HepG2 (cell line): ENCODE measurements at regions not wholly inside any gene's neighbourhood (a gene's known extent, or its start where the extent isn't known, plus 50 kb on each side); places are given as distances from the start of the nearest gene placed in this dataset.
A peak's percentile ranks its signal among the peaks of the same experiment; 100 is the strongest.

Source experiments
- ATAC-seq: fragments of 200-7000 bp; cut with Tn5 transposase; 3 replicates; pipeline ENCODE4 v1.9.1; 2020; ENCODE audit warnings: mild to moderate bottlenecking, moderate library complexity
- BruUV-seq: library from RNA; stranded (reverse); fragments of 400-500 nt; replicated peaks from 2 replicates; lab custom pipeline; 2021; lab: Mats Ljungman, UMichigan
- CTCF ChIA-PET: fragments of 300-600 bp; formaldehyde crosslinking; extraction: SDS; loops from one replicate; lab custom pipeline; 2021; ENCODE audit warnings: low total read pairs, inconsistent platforms, low intra/inter-chr PET ratio; lab: Yijun Ruan, JAX
- POLR2A ChIA-PET: fragments of 350-600 bp; sonication (Branson Sonifier 250); formaldehyde crosslinking; loops from one replicate; lab custom pipeline; 2020; ENCODE audit warnings: antibody characterized with exemption, inconsistent platforms; lab: Yijun Ruan, JAX
- DNase-seq: peaks from one replicate; pipeline ENCODE4 v3.0.0-alpha.2; 2015; ENCODE audit warnings: low spot score
- FAIRE-seq: peaks from 3 replicates; lab custom pipeline; 2011; peaks lifted over from hg19 to GRCh38; lab: Jason Lieb, UNC
- H2AFZ ChIP-seq: one replicate; pipeline ENCODE4 v1.6.1; 2011; ENCODE audit warnings: low read length, inconsistent platforms
- H3K27ac ChIP-seq: fragments of 300-600 bp; 3 replicates; pipeline ENCODE4 v1.8.0; 2011; ENCODE audit warnings: mixed run types, mild to moderate bottlenecking, mixed read lengths, low read length, inconsistent platforms; ENCODE audit not compliant: insufficient read depth; ENCODE audit errors: extremely low read length
- H3K27me3 ChIP-seq, 2 experiments: fragments of 200-600 bp in 1 of 2; 2 replicates in 1 of 2; 3 replicates in 1 of 2; pipeline versions ENCODE4 v1.6.0 to v1.8.0; 2011; ENCODE audit warnings: low read length in 2 of 2, mild to moderate bottlenecking in 2 of 2, moderate library complexity in 2 of 2, inconsistent platforms in 1 of 2; ENCODE audit not compliant: insufficient read depth in 2 of 2, control insufficient read depth in 1 of 2
- H3K36me3 ChIP-seq, 2 experiments: fragments of 200-600 bp in 1 of 2; replicated peaks in 1 of 2; 2 replicates in 1 of 2; 3 replicates in 1 of 2; pipeline versions ENCODE4 v1.5.1 to v1.8.0; 2011; ENCODE audit warnings: low read length in 2 of 2, inconsistent platforms in 1 of 2; ENCODE audit not compliant: insufficient read depth in 2 of 2, control insufficient read depth in 1 of 2
- H3K4me1 ChIP-seq: 2 replicates; pipeline ENCODE4 v1.5.1; 2012; ENCODE audit warnings: low read length, inconsistent platforms; ENCODE audit not compliant: insufficient read depth
- H3K4me2 ChIP-seq: 2 replicates; pipeline ENCODE4 v1.6.0; 2011; ENCODE audit warnings: low read depth, low read length, inconsistent platforms
- H3K4me3 ChIP-seq, 3 experiments: fragments of 200-600 bp in 1 of 3; sonication (generic), shearing (Covaris generic) in 1 of 3; replicated peaks in 1 of 3; 2 replicates each; pipeline ENCODE4 v1.5.1; 2011 to 2016; ENCODE audit warnings: low read length in 3 of 3, inconsistent platforms in 2 of 3, low read depth in 2 of 3, mild to moderate bottlenecking in 2 of 3, control low read depth in 1 of 3, mixed read lengths in 1 of 3; ENCODE audit not compliant: insufficient read depth in 1 of 3
- H3K79me2 ChIP-seq: one replicate; pipeline ENCODE4 v1.6.1; 2011; ENCODE audit warnings: low read length, inconsistent platforms; ENCODE audit not compliant: insufficient read depth
- H3K9ac ChIP-seq: 2 replicates; pipeline ENCODE4 v1.6.0; 2011; ENCODE audit warnings: mild to moderate bottlenecking, low read depth, low read length, inconsistent platforms; ENCODE audit not compliant: insufficient read depth
- H3K9me3 ChIP-seq: 2 replicates; pipeline ENCODE4 v1.5.1; 2012; ENCODE audit warnings: mild to moderate bottlenecking, low read length
- H4K20me1 ChIP-seq: 2 replicates; pipeline ENCODE4 v1.6.0; 2011; ENCODE audit warnings: inconsistent platforms, mild to moderate bottlenecking, low read length, moderate library complexity; ENCODE audit not compliant: insufficient read depth
- ADNP ChIP-seq: sonication (generic); formaldehyde crosslinking; IDR thresholded peaks from 2 replicates; pipeline ENCODE4 v1.4.0; 2020; ENCODE audit warnings: missing genetic modification reagents
- HNRNPK ChIP-seq: fragments of 200-400 bp; formaldehyde crosslinking; IDR thresholded peaks from 2 replicates; pipeline ENCODE4 v1.6.1; 2018; ENCODE audit warnings: low read length, low read depth, moderate library complexity, mild to moderate bottlenecking; ENCODE audit not compliant: poor library complexity, severe bottlenecking
- HOXA3 ChIP-seq: sonication (generic); formaldehyde crosslinking; IDR thresholded peaks from 2 replicates; pipeline ENCODE4 v1.5.0; 2020; ENCODE audit warnings: missing genetic modification reagents
- KDM4B ChIP-seq: sonication (generic); formaldehyde crosslinking; IDR thresholded peaks from 2 replicates; pipeline ENCODE4 v1.4.0; 2020; ENCODE audit warnings: missing genetic modification reagents
- MED1 ChIP-seq: sonication (generic); formaldehyde crosslinking; IDR thresholded peaks from 2 replicates; pipeline ENCODE4 v1.4.0; 2020; ENCODE audit warnings: missing genetic modification reagents
- SALL1 ChIP-seq: sonication (generic); formaldehyde crosslinking; IDR thresholded peaks from 2 replicates; pipeline ENCODE4 v1.8.0; 2022; ENCODE audit warnings: mild to moderate bottlenecking, missing genetic modification reagents
- ZFYVE20 ChIP-seq: sonication (generic); formaldehyde crosslinking; IDR thresholded peaks from 2 replicates; pipeline ENCODE4 v1.8.0; 2023; ENCODE audit warnings: low read depth, mild to moderate bottlenecking, moderate library complexity, missing genetic modification reagents, borderline replicate concordance
- WGBS: methylation state at CpG from one replicate; pipeline ENCODE4 v1.1.6; 2017; ENCODE audit warnings: low lambda C conversion rate; 5-methylcytosine and 5-hydroxymethylcytosine counted together
- in situ Hi-C: cut with HindIII; loops from 2 replicates; pipeline ENCODE4 v1.10.0; 2017; ENCODE audit warnings: low pct_unique_long_range_greater_than_20kb; ENCODE audit not compliant: extremely low pct_ligation_motif_present
- intact Hi-C: fragments of 100-400 bp; cut with micrococcal nuclease; formaldehyde crosslinking; loops from one replicate; pipeline ENCODE4 v1.10.0; 2022; ENCODE audit not compliant: unreplicated experiment
- TF ChIP-seq, protein P1 (sequence below): sonication (generic); formaldehyde crosslinking; IDR thresholded peaks from 2 replicates; pipeline ENCODE4 v1.4.0; 2020; ENCODE audit warnings: missing genetic modification reagents
- TF ChIP-seq, protein P2 (sequence below): fragments of 450-650 bp; IDR thresholded peaks from 2 replicates; pipeline ENCODE4 v1.6.1; 2016
- TF ChIP-seq, protein P3 (sequence below): sonication (generic); formaldehyde crosslinking; IDR thresholded peaks from 2 replicates; pipeline ENCODE4 v1.8.0; 2022; ENCODE audit warnings: low read depth, missing genetic modification reagents

DNA sequence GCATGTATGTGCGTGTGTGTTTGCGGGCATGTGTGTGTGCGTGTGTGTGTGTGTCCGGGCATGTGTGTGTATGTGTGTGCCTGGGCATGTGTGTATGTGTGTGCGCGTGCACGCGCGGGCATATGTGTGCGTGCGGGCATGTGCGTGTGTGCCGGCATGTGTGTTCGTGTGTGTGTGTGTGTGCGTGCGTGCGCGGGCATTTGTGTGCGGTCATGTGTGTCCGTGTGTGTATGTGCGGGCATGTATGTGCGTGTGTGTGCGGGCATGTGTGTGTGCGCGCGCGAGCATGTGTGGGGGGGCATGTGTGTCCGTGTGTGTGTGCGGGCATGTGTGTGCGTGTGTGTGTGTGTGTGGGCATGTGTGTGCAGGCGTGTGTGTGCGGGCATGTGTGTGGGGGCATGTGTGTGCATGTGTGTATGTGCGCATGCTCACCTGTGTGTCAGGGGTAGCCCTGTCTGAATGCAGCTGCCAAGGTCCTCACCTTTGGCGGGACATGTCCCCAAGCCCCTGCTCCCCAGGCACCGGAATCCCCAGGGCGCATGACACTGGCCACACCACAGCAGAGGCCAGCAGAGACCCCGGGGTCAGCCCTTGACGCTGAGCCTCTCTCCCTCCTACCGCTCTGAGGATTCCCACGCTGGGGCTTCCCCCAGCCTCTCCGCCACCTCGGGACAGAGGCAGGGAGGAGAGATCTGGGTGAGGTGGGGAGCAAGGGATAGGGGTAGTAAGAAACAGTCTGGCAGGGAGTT is 109.5 kb upstream of the NCOR2 start (continued):
- TF ChIP-seq ADNP (CRISPR knock-in tag) (no peak), SALL1 (CRISPR knock-in tag) (no peak), ZFYVE20 (CRISPR knock-in tag) (no peak), HNRNPK (no peak), HOXA3 (no peak)
- TF ChIP-seq, protein P1, sequence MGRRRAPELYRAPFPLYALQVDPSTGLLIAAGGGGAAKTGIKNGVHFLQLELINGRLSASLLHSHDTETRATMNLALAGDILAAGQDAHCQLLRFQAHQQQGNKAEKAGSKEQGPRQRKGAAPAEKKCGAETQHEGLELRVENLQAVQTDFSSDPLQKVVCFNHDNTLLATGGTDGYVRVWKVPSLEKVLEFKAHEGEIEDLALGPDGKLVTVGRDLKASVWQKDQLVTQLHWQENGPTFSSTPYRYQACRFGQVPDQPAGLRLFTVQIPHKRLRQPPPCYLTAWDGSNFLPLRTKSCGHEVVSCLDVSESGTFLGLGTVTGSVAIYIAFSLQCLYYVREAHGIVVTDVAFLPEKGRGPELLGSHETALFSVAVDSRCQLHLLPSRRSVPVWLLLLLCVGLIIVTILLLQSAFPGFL, result no peak
- TF ChIP-seq, protein P2, sequence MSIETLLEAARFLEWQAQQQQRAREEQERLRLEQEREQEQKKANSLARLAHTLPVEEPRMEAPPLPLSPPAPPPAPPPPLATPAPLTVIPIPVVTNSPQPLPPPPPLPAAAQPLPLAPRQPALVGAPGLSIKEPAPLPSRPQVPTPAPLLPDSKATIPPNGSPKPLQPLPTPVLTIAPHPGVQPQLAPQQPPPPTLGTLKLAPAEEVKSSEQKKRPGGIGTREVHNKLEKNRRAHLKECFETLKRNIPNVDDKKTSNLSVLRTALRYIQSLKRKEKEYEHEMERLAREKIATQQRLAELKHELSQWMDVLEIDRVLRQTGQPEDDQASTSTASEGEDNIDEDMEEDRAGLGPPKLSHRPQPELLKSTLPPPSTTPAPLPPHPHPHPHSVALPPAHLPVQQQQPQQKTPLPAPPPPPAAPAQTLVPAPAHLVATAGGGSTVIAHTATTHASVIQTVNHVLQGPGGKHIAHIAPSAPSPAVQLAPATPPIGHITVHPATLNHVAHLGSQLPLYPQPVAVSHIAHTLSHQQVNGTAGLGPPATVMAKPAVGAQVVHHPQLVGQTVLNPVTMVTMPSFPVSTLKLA, result peak; percentile 86

DNA sequence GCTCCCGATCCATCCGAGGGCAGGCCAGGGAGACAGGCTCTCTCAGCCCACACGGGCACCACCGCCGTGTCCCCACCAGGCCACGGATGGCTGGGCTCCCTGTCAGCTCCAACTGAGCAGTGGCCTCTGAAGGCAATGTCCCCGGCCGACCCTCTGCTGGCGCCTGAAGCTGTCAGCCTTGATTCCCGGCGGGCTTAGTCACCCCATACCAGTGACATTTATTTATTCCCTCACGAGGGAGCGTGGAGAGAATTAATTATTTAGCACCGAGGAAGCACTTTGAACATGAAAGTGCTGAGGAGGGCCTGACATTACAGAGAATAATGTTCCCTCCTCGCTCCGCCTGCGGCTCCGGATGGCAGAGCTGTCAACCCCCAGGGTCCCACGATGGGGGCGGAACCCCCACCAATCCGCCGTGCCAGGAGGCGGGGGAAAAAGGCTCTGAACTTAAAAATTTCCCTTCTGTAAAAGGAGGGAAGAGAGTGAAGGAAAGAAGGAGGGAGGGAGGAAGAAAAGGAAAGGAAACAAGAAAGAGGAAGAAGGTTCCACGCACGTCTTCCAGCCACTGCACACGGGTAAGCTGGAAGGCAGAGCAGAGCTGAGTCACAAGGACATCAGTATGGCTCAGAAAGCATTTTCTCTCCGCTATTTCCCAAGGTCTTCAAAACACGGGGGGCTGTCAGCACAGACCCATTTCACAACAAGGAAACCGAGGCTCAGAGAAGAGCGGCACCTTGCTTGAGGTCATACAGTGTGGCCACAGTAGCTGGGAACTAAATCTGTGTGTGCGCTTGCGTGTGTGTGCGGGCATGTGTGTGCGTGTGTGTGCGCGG is 108.7 kb upstream of the NCOR2 start:
- Histone ChIP-seq H3K36me3 (no peaks in the 10 kb centered on the region), H3K9ac (no peak overlapping the region), H3K4me1 (peaks cover 47% of the 10 kb centered on the region), H3K9me3 (no peaks in the 10 kb centered on the region), H3K27me3 (peaks cover 0 to 21% of the 10 kb centered on the region in 2 experiments; a peak in 3 of 5 replicates), H4K20me1 (no peaks in the 10 kb centered on the region), H3K27ac (no peak overlapping the region), H2AFZ (no peak overlapping the region), H3K4me3 (no peak overlapping the region), H3K4me2 (no peak overlapping the region), H3K79me2 (no peaks in the 10 kb centered on the region)
- TF ChIP-seq, protein P3, sequence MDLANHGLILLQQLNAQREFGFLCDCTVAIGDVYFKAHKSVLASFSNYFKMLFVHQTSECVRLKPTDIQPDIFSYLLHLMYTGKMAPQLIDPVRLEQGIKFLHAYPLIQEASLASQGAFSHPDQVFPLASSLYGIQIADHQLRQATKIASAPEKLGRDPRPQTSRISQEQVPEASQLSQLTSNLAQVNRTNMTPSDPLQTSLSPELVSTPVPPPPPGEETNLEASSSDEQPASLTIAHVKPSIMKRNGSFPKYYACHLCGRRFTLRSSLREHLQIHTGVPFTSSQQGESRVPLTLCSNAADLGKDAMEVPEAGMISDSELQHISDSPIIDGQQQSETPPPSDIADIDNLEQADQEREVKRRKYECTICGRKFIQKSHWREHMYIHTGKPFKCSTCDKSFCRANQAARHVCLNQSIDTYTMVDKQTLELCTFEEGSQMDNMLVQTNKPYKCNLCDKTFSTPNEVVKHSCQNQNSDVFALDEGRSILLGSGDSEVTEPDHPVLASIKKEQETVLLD (CRISPR knock-in tag), result no peak
- TF ChIP-seq MED1 (CRISPR knock-in tag), result no peak
- TF ChIP-seq KDM4B (CRISPR knock-in tag), result no peak
- WGBS, result 70% methylated on average over 23 of the region's 36 CpGs
- ChIA-PET POLR2A (no interaction called here), CTCF (no interaction called here)
- BruUV-seq, result no TSS peak
- ATAC-seq (no peak), DNase-seq (no peak), FAIRE-seq (no peak)
- in situ Hi-C loops (no loop called here), intact Hi-C loops (no loop called here)
